Gastroesophageal sphincter (tissue), 4 donors: ENCODE measurements at regions not wholly inside any gene's neighbourhood (a gene's known extent, or its start where the extent isn't known, plus 50 kb on each side); places are given as distances from the start of the nearest gene placed in this dataset.

Experiments
- ATAC-seq: fragments of 150-250 bp; one replicate; pipeline ENCODE4 v1.9.1; 2016; ENCODE audit warnings: mild to moderate bottlenecking, moderate library complexity
- H3K27ac ChIP-seq, 4 donors: fragments of 200-600 bp; sonication (generic) in 3 of 4; 1 replicate in 3 of 4; 2 replicates in 1 of 4; pipeline ENCODE4 v1.5.1; 2016 to 2019
- H3K27me3 ChIP-seq: fragments of 200-600 bp; sonication (generic); one replicate; pipeline ENCODE4 v1.5.1; 2019
- H3K36me3 ChIP-seq, 2 donors: fragments of 200-600 bp; sonication (generic); one replicate each; pipeline ENCODE4 v1.5.1; 2019; ENCODE audit warnings: control low read depth in 1 of 2
- H3K4me1 ChIP-seq, 3 donors: fragments of 200-600 bp; sonication (generic); 1 replicate in 2 of 3; 2 replicates in 1 of 3; pipeline ENCODE4 v1.5.1; 2016 to 2019; ENCODE audit warnings: control low read depth in 2 of 3
- H3K4me3 ChIP-seq, 2 donors: fragments of 200-600 bp; sonication (generic); one replicate each; pipeline ENCODE4 v1.5.1; 2019; ENCODE audit warnings: mild to moderate bottlenecking in 1 of 2, moderate library complexity in 1 of 2
- H3K9me3 ChIP-seq, 3 donors: fragments of 200-600 bp; sonication (generic); one replicate each; pipeline ENCODE4 v1.5.1; 2017 to 2019; ENCODE audit warnings: control low read depth in 2 of 3
- EP300 ChIP-seq: sonication (generic); formaldehyde crosslinking; IDR thresholded peaks from one replicate; pipeline ENCODE4 v1.6.1; 2017; ENCODE audit warnings: antibody characterized with exemption, mild to moderate bottlenecking
- POLR2A ChIP-seq, 2 donors: fragments of 450-650 bp; IDR thresholded peaks; one replicate each; pipeline ENCODE4 v1.6.1; 2017; ENCODE audit warnings: antibody characterized with exemption in 2 of 2, mild to moderate bottlenecking in 2 of 2, moderate library complexity in 1 of 2
- POLR2AphosphoS5 ChIP-seq: sonication (generic); formaldehyde crosslinking; IDR thresholded peaks from one replicate; pipeline ENCODE4 v1.6.1; 2017; ENCODE audit warnings: antibody characterized with exemption
- WGBS, 2 donors: methylation state at CpG; one replicate each; pipeline ENCODE4 v1.1.5; 2018; ENCODE audit warnings: low coverage in 1 of 2; 5-methylcytosine and 5-hydroxymethylcytosine counted together
- TF ChIP-seq, protein P1 (sequence below), 4 experiments: fragments of 200-600 bp in 2 of 4; fragments of 450-650 bp in 2 of 4; sonication (generic) in 1 of 4; IDR thresholded peaks; one replicate each; pipeline ENCODE4 v1.5.1; 2017 to 2019; ENCODE audit warnings: antibody characterized with exemption in 4 of 4, mild to moderate bottlenecking in 2 of 4, moderate library complexity in 2 of 4

DNA sequence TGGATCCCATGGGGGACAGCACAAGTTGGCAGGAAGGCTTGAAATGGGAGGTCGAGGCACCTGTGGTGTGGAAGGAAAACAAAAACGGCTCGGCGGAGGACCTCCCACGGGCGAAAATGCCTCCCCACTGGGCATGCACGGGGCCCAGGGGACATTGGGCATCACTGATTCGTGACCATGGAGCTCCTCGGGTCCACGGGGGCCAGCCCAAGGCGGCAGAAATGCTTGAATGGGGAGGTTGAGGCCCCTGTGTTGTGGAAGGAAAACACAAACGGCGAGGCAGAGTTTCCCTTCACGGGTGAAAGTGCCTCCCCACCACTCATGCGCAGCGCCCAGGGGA, 376.0 kb downstream of the ALG10 start:
- Histone ChIP-seq H3K4me1 (no peaks in the 10 kb centered on the region), H3K27me3 (peaks cover 44% of the 10 kb centered on the region), H3K27ac (no peak overlapping the region), H3K4me3 (no peak overlapping the region), H3K9me3 (peaks cover 0 to 100% (median 0%) of the 10 kb centered on the region in 3 donors), H3K36me3 (no peaks in the 10 kb centered on the region)
- 64% methylated on average over 8 of the region's 16 CpGs; no CpG with 5 or more reads in 1 of the 2 donors for WGBS, 2 donors
- ATAC-seq = no peak
- TF ChIP-seq EP300 (no peak), POLR2AphosphoS5 (no peak), POLR2A (IDR thresholded peaks at IDR 0.05) (no peak)
- TF ChIP-seq, protein P1, sequence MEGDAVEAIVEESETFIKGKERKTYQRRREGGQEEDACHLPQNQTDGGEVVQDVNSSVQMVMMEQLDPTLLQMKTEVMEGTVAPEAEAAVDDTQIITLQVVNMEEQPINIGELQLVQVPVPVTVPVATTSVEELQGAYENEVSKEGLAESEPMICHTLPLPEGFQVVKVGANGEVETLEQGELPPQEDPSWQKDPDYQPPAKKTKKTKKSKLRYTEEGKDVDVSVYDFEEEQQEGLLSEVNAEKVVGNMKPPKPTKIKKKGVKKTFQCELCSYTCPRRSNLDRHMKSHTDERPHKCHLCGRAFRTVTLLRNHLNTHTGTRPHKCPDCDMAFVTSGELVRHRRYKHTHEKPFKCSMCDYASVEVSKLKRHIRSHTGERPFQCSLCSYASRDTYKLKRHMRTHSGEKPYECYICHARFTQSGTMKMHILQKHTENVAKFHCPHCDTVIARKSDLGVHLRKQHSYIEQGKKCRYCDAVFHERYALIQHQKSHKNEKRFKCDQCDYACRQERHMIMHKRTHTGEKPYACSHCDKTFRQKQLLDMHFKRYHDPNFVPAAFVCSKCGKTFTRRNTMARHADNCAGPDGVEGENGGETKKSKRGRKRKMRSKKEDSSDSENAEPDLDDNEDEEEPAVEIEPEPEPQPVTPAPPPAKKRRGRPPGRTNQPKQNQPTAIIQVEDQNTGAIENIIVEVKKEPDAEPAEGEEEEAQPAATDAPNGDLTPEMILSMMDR (IDR thresholded peaks at IDR 0.05) = no peak

GRCh38 chr12:34398706-34399630, 376.7 kb downstream of the ALG10 start:
- ATAC-seq = no peak
- Histone ChIP-seq H3K27ac (no peak overlapping the region), H3K4me1 (no peaks in the 10 kb centered on the region), H3K4me3 (no peak overlapping the region), H3K27me3 (peaks cover 38% of the 10 kb centered on the region), H3K36me3 (no peaks in the 10 kb centered on the region), H3K9me3 (peaks cover 0 to 100% (median 0%) of the 10 kb centered on the region in 3 donors)
- TF ChIP-seq POLR2A (IDR thresholded peaks at IDR 0.05) (no peak), EP300 (no peak), POLR2AphosphoS5 (no peak)
- TF ChIP-seq, protein P1 (IDR thresholded peaks at IDR 0.05) = no peak
- WGBS, 2 donors = 62% methylated on average over 18 of the region's 38 CpGs; no CpG with 5 or more reads in 1 of the 2 donors

GRCh38 chr12:34399631-34400410, 377.5 kb downstream of the ALG10 start:
- TF ChIP-seq EP300 (no peak), POLR2AphosphoS5 (no peak), POLR2A (IDR thresholded peaks at IDR 0.05) (no peak)
- 77 to 80% methylated on average over 7 of the region's 23 CpGs for WGBS, 2 donors
- Histone ChIP-seq H3K27me3 (peaks cover 32% of the 10 kb centered on the region), H3K36me3 (no peaks in the 10 kb centered on the region), H3K4me3 (no peak overlapping the region), H3K9me3 (peaks cover 0 to 100% (median 0%) of the 10 kb centered on the region in 3 donors), H3K27ac (no peak overlapping the region), H3K4me1 (no peaks in the 10 kb centered on the region)
- ATAC-seq = no peak

GRCh38 chr12:34400411-34400881, 378.1 kb downstream of the ALG10 start:
- H3K4me1 ChIP-seq = no peaks in the 10 kb centered on the region
- no peak for ATAC-seq
- H3K27ac ChIP-seq = no peak overlapping the region
- H3K27me3 ChIP-seq = peaks cover 26% of the 10 kb centered on the region
- H3K9me3 ChIP-seq = peaks cover 0 to 100% (median 0%) of the 10 kb centered on the region in 3 donors
- H3K4me3 ChIP-seq = no peak overlapping the region
- no peaks in the 10 kb centered on the region for H3K36me3 ChIP-seq
- TF ChIP-seq POLR2AphosphoS5 (no peak), POLR2A (IDR thresholded peaks at IDR 0.05) (no peak), EP300 (no peak)
- TF ChIP-seq, protein P1 (IDR thresholded peaks at IDR 0.05) = no peak
- WGBS, 2 donors = 67 to 72% methylated on average over 4 to 12 of the region's 12 CpGs

- no peak for ATAC-seq
- Histone ChIP-seq H3K4me3 (no peak overlapping the region), H3K9me3 (peaks cover 0 to 100% (median 0%) of the 10 kb centered on the region in 3 donors), H3K27ac (no peak overlapping the region), H3K27me3 (peaks cover 19% of the 10 kb centered on the region), H3K4me1 (no peaks in the 10 kb centered on the region), H3K36me3 (no peaks in the 10 kb centered on the region)
- TF ChIP-seq EP300 (no peak), POLR2A (IDR thresholded peaks at IDR 0.05) (no peak), POLR2AphosphoS5 (no peak)
- TF ChIP-seq, protein P1 (IDR thresholded peaks at IDR 0.05) = no peak
- WGBS, 2 donors = no CpG with 5 or more reads among the region's 25 CpGs
These were observed 378.8 kb downstream of the ALG10 start for GRCh38 chr12:34400986-34401658.
